Activated CD8-positive, alpha-beta memory T cell treated with anti-CD3 and anti-CD28 coated beads, Interleukin-2, amount 50 U/mL, for 4 hours (primary cell): ENCODE measurements at regions not wholly inside any gene's neighbourhood (a gene's known extent, or its start where the extent isn't known, plus 50 kb on each side); places are given as distances from the start of the nearest gene placed in this dataset.
"Not testable (repeated sequence)": the region's sequence is repeated elsewhere in the genome, so short reads cannot be mapped to it uniquely, and the experiment has no call there.

ENCODE experiments used
- DNase-seq: peaks from one replicate; pipeline ENCODE4 v3.0.0-alpha.2; 2020

DNA sequence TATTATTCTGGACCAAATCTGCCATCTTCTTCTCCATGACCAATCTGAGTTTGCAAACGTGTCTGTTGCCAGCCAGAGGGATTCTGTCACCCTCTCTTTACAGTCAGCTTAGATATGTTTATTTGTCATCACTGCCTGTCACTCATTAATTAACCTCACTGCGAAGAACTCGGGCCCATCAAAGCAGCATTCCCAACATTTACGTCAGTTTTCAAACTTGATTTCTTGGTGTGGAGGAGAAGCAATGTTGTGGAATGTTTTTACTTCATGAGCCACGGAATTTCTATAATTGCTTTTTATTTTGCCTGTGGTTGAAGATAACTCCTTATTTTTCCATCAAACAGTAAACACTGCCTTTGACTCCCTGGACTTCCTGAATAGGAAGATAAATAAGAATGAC lies 91.8 kb upstream of the CNKSR3 start:
- no peak for DNase-seq

DNA sequence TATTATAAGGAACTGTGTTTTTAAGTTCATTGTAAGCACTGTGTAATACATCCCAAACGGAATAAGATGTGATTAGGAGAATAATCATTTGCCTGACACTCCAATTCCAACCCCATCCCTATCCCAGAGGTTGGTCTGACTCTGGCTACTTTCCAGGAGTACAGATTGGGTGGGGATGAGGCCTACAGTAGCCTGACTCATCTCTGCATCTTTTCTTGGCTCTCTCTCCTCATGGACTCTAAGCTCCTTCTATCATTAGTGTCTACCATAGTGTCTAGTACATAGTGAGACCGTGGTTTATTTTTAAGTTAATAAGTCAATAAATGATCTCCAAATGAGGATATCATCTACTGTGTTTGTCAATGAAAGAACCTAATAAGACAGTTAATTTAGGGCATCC lies 92.2 kb upstream of the CNKSR3 start:
- DNase-seq: no peak

- no peak for DNase-seq
Observed at GRCh38 chr6:154604119-154604518, 93.6 kb upstream of the CNKSR3 start.

DNA sequence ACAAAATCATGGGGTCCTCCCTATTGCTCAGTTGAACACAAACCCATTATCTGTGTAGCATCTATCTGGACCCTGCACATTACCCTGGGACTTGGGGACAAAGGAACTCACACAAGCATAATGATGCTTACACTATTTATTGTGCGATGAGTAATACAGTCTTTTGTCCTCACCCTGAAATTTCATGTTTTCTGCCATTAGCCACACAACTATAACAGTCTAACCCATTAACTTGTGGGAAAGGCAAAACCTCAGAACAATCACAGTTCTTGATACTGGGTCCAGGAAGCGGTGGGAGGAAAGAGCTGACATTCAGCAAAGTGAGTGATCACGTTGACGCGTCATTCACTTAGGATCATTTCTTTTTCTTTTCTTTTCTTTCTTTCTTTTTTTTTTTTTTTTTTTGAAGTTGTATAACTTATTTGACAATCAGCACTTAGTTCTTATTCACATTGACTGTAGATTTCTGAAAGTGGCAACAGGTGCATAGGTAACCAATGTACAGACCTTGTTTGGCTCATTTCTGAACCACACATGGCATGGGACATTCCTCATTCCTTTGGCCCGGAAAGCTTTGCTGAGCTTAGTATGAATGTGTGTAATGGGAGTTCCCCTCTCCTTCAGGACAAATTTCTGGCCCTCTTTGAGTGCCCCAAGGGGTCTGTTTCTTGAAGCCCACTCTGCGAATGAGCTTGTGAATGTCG lies 94.8 kb upstream of the CNKSR3 start:
- DNase-seq: peak; percentile 25

- no peak for DNase-seq
Observed at GRCh38 chr6:154605882-154606370, 95.4 kb upstream of the CNKSR3 start.

DNA sequence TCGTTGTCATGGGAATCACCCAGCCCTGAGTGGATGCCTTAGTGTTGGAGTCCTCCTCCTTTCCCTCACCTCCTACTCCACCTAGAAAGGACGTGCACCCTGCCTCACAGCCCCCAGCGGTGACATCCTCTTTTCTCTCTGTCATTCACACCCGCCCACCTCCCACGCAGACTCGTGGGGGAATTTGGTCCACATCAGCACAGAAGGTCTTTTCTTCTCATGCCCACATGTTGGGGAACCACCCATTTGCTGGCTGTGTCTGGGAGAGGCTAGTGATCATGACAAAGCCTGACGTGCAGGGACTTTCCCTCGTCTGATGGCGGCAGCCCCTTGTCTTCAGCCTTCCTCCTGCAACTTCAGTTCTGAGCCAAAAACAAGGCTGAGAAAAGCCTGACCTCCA lies 96.0 kb upstream of the CNKSR3 start:
- DNase-seq: peak; percentile 80

DNA sequence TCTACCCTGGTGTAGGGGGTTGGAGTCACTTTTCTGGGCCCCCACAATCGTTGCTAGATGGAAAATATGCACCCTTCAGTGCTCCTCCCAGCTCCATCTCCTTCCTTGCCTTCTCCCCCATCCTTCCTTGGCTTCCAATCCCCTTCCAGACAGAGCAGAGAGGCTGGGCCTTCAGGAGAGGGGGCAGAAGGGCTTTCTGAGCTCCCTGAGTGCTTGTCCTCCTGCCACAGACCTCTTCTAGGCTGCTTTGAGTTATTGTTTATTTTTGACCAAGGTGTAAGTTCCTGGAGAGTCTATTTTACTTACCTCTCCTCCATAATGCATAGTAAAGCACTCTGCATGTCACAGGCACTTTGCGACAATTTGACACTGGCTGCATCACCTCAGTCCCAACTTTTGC lies 96.4 kb upstream of the CNKSR3 start:
- DNase-seq: no peak

GRCh38 chr6:154611241-154611640 lies 100.8 kb upstream of the CNKSR3 start:
- no peak for DNase-seq

- DNase-seq: no peak
Observed at GRCh38 chr6:154611847-154612246, 101.4 kb upstream of the CNKSR3 start.

- DNase-seq: no peak
Observed at GRCh38 chr6:154613137-154613676, 102.7 kb upstream of the CNKSR3 start.

GRCh38 chr6:154614101-154614500 lies 103.6 kb upstream of the CNKSR3 start:
- no peak for DNase-seq

- DNase-seq: no peak
Observed at GRCh38 chr6:154614641-154615040, 104.2 kb upstream of the CNKSR3 start.

- DNase-seq: no peak
Observed at GRCh38 chr6:154615483-154616025, 105.1 kb upstream of the CNKSR3 start.

DNA sequence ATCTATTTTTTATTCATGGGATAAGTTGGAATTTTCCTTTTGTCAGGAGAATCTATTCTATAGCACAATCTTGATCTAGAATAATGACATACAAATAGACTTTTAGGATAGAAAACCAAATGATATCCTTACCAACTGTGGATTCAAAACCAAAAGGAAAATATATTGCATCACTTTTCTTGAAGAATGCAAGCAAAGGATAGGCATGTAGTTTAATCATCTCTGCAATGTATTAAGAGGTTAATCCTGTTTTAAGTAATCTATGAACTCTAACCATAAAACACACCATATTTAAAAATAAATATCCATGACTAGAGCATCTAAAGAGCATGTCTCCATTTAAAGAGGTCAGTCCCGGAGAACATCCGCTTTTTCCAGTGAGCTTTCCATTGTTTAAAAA lies 106.7 kb upstream of the CNKSR3 start:
- DNase-seq: no peak

DNA sequence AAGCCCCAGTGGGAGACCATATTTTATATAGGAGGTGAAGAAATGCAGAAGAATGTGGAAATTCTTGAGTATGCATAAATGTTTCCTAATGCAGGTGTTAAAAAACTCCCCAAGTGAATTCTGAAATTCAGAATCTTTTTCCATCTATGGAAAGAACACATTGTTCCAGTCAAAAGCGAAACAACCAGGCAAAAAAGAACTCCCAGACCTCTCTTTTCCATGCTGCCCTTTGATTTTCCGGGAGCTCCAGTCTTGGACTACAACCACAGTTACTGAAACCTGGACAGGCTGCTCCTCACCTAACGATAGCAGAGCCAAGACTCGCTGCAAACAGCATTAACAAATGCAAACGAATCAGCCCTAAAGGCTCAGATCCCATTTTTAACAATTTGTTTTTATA lies 108.7 kb upstream of the CNKSR3 start:
- no peak for DNase-seq

DNA sequence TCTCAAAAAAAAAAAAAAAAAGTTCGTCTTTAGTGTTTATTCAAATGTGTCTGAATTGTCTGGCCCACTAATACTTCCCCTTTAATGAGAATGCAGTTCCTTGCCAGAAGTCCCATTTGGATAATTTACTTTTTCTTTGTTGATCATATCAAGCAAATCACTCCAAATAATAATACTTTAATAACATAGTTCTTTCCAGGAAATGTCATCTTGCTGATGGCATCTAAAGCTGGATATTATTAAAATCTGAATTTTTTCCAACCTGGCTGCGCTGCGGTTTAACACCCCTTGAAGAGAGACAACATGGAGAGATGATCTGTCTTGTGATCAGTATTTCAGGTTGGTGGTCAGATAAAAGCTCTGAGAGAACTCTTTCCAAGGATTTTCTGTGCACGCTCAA lies 111.2 kb upstream of the CNKSR3 start:
- no peak for DNase-seq

DNA sequence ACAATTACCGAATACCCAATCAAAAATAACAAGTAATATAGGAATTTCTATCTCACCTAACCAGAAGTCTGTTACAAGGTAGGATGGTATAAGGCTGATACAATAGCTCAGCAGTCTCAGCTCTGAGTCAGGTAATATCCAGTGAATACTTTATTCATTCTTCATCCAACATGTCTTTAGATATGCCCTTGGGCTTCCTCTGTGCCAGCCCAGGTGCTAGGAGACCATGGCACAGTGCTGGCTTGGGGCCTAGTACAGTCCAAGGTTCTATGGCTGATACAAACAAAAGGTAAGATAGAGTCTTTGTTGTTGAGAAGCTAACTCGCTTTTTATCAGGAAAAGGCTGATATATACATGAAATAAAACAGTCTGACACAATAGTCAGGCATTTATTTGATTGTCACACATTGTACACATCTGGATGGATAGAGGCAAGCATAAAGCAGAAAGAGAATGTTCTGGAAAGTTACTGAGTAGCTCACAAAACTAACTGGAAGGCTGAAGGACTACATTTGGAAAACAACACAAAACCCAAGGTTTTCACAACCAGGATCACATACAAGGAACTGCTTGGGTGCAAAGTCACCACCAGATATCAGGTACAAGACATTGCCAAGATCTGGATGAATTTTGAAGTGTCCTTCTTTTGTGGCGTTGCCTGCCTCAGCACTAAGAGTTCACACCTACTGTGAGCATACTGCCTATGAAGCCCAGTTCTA lies 110.4 kb upstream of the SCAF8 start:
- no peak for DNase-seq

DNA sequence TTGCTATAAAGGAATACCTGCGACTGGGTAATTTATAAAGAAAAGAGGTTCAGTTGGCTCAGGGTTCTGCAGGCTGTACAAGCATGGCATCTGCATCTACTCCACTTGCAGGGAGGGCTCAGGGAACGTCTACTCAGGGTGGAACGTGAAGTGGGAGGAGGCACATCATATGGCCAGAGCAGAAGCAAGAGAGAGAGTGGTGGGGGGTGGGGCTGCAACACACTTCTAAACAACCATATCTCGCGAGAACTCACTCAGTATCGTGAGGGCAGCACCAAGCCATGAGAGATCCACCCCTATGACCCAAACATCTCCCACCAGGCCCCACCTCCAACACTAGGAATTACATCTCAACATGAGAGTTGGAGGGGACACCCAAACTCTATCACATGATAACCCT lies 109.8 kb upstream of the SCAF8 start:
- DNase-seq: no peak

DNA sequence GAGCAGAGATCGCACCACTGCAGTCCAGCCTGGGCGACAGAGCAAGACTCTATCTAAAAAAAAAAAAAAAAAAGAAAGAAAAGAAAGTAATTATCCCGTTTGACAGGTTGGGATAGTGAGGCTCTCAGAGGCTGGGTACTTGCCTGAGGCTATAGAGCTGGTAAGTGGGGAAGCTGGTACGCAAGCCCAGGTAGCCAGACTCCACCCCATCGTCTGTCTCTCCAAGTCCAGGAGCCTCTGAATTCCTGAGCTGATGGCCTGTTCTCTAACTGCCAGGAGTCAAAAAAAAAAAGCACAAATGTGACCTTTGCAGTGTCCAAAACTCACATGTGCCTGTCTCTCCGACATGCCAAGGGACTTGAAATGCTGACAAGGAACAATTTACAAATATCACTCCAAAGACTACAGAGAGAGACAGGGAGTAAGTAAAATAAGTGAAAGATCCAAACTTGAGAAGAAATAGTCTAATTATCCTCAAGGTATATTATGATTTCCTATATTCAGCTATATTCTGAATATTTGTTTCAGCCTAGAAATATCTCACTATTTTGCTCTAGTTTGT lies 109.1 kb upstream of the SCAF8 start:
- DNase-seq: no peak

- not testable (repeated sequence) for DNase-seq
Observed at GRCh38 chr6:154624727-154625126, 108.5 kb upstream of the SCAF8 start.

DNA sequence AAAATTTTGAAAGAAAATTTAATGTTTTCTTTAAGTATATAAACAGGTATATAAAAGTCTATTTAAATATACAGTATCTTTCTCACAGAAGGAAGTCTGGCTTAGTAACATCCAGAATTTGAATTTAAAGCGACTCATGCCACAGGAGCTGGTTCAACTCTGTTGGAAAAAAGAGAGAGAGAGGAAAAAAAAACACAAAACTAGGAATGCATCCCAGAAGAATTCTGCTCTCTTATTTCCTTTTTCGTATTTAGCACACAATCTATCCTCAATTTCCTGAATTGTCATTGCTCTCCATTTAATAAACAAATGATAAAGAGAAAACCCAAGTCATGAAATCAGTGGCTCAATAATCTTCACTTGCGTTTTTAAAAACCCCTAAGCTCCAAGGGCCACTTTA lies 107.5 kb upstream of the SCAF8 start:
- DNase-seq: no peak

DNA sequence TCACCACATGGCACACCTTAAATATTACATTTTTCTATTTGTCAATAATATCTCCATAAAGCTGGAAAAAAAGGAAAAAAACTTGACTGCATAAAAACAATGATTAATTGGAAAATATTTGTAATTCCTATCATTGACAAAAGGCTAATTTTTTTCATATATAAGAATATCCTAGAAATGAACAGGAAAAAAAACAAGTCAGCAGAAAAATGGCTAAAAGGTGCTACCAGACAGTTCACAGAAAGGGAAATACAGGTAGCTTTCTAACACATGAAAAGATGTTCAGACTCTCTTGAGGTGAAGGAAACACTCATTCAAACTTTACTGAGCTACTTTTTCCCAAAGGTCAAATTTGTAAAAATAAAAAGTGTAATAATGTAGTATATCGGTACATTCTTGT lies 104.1 kb upstream of the SCAF8 start:
- DNase-seq: no peak

DNA sequence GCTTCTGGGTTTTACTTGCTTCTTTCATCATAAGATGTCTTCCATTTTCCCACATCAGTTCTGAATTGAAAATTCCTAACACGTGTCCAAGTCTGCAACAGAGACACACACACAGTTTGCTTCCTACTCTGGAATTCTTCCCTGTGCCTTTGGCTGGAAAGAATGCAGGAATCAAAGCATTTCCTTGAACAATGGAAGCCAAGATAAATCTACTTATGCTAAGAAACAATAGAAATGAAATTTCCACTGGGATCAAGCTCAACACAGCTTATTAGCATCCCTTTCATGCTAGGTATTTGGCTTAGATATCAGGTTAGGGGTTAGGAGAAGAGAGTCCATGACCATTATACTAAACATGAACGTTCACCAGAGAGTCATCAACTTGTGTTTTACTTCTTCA lies 101.1 kb upstream of the SCAF8 start:
- DNase-seq: no peak

GRCh38 chr6:154637392-154637791 lies 95.8 kb upstream of the SCAF8 start:
- DNase-seq: no peak
